HG03135 (cell line): ENCODE measurements at regions not wholly inside any gene's neighbourhood (a gene's known extent, or its start where the extent isn't known, plus 50 kb on each side); places are given as distances from the start of the nearest gene placed in this dataset.

Experiments used
- ATAC-seq: cut with Tn5 transposase; IDR thresholded peaks from one replicate; pipeline ENCODE4 v1.9.1; 2021; ENCODE audit warnings: mild to moderate bottlenecking, moderate library complexity; ENCODE audit not compliant: unreplicated experiment

- ATAC-seq = no peak
These were observed 545.3 kb upstream of the SALL1 start for GRCh38 chr16:51696376-51696775.

DNA sequence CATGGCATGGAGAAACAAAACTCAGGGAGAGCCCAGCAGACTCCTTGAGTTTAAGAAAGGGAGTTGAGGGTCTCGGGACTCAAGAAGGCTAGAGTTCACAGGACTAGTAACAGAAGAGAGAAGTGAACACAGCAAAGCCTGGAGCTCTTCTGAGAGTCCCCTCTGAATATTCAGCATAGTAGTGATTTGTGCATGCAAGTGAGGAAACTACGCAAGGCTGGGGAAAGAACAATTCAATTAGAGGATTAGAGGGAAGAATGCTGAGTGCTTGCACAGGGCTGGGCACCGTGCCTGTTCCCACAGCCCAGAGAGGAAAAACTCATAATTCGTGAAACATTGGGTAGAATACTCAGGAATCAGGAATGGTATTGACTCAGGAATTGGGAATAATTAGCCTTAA is 540.0 kb upstream of the SALL1 start:
- ATAC-seq = no peak

DNA sequence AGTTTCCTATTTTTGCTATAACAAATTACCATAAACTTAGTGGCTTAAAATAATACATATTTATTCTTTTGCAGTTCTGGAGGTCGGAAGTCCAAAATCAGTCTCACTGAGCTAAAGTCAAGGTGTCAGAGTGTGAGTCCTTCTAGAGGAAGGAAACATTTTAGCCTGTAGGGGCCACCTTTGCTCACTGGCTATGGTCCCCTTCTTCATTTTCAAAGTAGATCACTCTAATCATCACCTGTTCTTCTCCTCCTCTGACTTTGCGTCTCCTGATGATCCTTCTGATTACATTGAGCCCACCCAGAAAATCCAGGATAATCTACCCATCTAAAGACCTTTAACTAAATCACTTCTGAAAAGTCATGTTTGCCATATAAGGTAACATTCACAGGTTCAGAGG is 534.4 kb upstream of the SALL1 start:
- no peak for ATAC-seq

GRCh38 chr16:51683882-51684281 is 532.8 kb upstream of the SALL1 start:
- no peak for ATAC-seq

GRCh38 chr16:51682905-51683304 is 531.8 kb upstream of the SALL1 start:
- no peak for ATAC-seq

DNA sequence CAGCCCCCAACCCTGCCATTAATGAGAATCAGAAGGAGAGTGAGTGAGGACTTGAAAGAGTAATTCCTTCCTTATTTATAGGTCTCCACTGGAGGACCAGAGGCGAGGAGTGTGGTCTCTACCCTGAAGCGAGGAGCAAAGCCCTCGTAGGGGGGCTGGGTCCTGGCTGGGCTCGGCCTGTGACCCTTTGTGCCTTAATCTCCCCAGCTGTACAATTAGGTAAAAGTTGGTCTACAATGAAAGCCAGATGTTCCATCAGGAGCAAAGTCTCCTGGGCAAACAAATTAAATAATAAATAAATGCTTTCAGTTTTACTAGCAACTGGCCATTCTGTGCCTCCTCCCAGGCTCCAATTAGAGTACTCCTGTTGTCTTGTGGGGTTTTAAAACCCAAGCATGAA is 523.5 kb upstream of the SALL1 start:
- ATAC-seq = no peak

DNA sequence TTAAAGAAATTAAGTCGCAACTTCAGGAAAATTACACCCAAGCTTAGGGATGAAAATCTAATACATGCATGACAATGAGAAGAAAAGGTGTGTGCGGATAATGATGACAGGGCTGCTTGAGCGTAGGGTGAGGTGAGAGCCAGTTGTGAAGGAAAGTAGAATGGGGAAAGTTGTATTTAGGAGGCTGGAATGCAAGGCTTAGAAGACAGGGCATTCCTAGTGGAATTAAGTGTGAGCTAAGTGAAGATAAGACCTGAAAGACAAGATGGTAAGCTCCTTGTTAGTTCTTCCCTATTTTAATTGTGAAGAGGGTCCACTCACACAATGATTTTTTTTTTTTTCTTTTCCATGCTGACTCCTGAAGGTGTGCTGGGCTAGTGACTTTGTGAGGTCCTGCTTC is 519.5 kb upstream of the SALL1 start:
- ATAC-seq = no peak

DNA sequence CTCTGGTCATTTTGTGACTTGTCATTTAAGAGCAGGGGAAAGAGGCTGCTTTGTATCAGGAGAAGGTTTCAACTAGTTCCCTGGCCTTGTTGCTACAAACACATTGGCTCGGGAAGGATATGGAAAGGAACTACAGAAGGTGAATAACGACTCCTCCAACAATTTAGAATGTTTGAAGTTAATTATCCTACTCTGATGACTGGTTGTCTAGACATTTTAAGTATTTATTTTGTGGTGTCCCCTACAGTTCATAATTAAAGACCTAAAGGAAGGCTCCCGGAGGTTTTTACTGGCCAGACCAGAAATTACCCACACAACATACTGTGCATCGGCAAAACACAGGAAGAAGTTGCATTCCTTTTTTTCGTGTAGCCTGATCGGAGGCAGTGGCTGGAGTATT is 515.8 kb upstream of the SALL1 start:
- ATAC-seq = no peak

GRCh38 chr16:51666074-51666473 is 515.0 kb upstream of the SALL1 start:
- ATAC-seq = no peak

- ATAC-seq = no peak
These were observed 514.4 kb upstream of the SALL1 start for GRCh38 chr16:51665436-51665998.

- no peak for ATAC-seq
These were observed 507.5 kb upstream of the SALL1 start for GRCh38 chr16:51658531-51658930.

DNA sequence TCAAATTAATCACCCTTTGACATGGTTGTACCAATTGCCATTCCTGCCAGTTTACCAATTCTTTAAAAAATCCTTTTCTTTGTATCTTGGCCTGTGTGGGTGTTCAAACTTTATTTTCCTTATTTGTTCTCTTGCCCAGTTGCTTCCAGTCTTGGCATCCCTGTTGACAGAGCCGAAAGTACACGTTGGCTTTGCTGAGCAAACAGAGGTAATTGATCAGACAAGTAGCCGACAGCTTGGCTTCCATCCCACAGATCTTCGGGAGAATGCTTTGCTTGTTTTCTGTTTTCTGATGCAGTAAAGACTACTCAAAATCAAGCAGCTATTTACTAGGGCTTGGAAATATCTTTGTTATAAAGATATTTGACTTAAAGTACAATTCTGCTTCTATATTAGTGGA is 506.8 kb upstream of the SALL1 start:
- ATAC-seq = no peak

- ATAC-seq = no peak
These were observed 504.2 kb upstream of the SALL1 start for GRCh38 chr16:51655249-51655648.

- no peak for ATAC-seq
These were observed 500.0 kb upstream of the SALL1 start for GRCh38 chr16:51651061-51651466.

DNA sequence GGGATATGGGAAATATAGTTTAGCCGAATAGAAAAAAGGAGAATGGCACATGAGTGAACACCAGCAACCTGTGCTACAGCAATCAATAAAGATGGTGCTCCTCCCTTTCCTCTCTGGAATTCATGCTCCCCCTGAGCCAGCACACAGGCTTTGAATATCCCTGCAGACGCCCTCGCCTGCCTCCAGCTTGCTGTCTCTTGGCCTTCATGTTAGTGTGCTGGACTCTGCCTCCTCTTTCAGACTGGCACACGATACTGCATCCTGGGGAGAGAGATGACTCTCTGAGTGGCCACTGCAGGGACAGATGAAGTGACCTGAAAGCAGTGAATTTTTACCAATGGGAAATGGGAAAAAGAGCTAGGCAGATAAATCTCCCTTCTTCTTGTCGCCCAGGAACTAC is 498.6 kb upstream of the SALL1 start:
- ATAC-seq = no peak

DNA sequence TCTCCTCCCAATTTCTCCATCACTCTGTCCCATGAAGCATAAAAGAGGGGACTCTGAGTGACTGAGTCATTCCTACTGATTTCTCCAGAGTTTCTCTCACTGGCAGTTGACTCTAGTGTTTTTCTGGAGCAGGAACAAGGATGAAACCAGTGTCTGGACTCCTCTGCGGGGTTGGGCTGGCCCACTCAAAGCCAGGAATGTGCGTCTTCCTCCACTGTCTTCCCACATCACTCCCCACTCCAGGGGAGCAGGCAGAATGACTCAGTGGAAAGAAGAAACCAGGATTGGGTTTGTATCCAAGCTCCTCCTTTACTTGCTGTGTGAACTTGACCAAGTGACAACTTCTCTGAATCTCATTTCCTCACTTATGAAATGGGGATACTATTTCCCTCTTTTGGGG is 497.5 kb upstream of the SALL1 start:
- ATAC-seq = no peak

DNA sequence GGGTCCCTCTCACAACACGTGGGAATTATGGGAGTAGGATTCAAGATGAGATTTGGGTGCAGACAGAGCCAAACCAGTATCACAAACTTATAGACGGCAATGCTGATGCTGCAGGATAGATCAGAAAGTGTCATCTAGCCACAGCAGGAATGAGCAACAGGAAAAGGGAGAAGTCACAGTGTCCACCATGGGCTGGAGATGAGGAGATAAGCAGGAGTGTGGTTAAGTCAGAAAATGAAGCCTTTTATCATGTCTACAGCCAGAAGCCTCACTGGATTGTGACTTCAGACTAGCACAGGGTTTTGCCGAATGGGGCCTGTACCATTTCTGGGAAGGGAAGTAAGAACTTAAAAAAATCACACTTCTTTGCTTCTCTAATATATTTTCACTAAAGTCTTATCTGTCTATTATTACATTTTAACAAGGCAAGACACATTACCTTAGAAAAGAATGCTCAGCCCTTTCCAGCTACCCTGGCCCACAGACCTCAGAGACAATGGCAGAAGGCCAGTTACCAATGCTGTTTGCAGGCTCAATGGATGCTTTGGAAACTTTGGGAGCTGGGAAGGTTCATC is 490.2 kb upstream of the SALL1 start:
- no peak for ATAC-seq

DNA sequence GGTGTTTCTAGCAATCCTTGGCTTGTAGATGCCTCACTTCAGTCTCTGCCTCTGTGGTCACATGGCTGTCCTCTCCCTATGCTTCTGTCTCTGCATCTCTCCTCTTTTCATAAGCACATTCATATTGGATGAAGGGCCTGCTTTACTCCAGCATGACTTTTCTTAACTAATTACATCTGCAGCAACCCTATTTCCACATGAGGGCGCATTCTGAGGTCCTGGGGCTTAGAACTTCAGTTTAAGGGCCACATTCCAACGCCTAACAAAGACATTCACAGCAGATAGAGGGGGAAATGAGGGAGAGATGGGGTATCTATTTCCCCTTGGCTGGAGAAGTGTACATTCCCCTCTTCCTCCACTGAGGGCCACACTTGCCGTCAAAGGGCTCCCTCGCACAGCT is 489.1 kb upstream of the SALL1 start:
- no peak for ATAC-seq

GRCh38 chr16:51638339-51639135 is 487.5 kb upstream of the SALL1 start:
- ATAC-seq = no peak

- ATAC-seq = no peak
These were observed 486.7 kb upstream of the SALL1 start for GRCh38 chr16:51637770-51638094.

- ATAC-seq = no peak
These were observed 486.1 kb upstream of the SALL1 start for GRCh38 chr16:51636920-51637769.

GRCh38 chr16:51635181-51635580 is 484.1 kb upstream of the SALL1 start:
- ATAC-seq = no peak
